ENCODE measurements at regions not wholly inside any gene's neighbourhood (a gene's known extent, or its start where the extent isn't known, plus 50 kb on each side); places are given as distances from the start of the nearest gene placed in this dataset.

DNA sequence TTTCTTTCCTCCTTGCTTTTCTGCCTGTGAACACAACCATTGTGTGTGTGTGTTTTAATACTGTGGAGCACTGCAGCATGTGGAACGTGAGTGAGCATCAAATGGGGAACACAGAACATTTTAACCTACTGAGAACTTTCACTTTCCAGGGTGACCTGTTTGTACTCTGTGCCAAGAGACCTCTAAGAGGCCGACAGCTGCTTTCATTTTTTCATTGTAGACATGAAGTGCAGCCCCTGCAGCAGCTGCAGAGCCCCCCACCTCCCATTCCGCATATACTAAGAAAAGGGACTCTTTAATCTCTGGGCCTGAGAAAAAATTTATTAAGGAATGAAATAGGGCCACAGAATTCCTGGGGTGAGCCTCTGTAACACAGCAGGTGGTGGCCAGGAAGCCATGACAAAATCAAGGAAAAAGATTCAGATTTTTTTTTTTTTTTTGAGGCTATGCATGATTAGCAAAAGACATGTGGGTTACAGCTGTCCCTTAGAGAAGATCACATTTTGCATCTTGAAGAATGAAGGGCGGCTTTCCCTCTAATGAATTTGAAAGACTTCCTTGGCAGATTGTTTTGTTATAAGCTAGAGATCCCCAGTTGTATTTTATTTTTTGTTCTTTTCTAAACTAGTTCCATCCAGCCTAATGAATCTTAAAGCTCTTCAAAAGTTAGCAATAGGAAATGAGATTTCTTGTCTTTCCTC is 503.4 kb downstream of the CD109 start:
- Histone ChIP-seq H3K4me3 (ENCODE audit: low read length) (no peak overlapping the region), H3K36me3 (ENCODE audit: insufficient read depth, low read length) (no peaks in the 10 kb centered on the region), H2AFZ (ENCODE audit: low read depth, low read length) (no peak overlapping the region), H3K9ac (ENCODE audit: low read length) (no peak overlapping the region), H3K9me2 (ENCODE audit: insufficient read depth, low read length) (no peaks in the 10 kb centered on the region), H4K20me1 (ENCODE audit: insufficient read depth) (no peaks in the 10 kb centered on the region), H3F3A (ENCODE audit: insufficient read depth, low read length, poor library complexity, severe bottlenecking) (no peaks in the 10 kb centered on the region), H3K27me3 (ENCODE audit: insufficient read depth, low read depth, low read length) (no peaks in the 10 kb centered on the region), H3K27ac (ENCODE audit: low read length) (no peak overlapping the region), H3K4me2 (ENCODE audit: low read length) (no peak overlapping the region), H3K9me3 (ENCODE audit: low read length) (no peaks in the 10 kb centered on the region), H3K79me2 (replicated peaks; ENCODE audit: insufficient read depth, low read length) (no peaks in the 10 kb centered on the region)
- TF ChIP-seq SMC3 (conservative IDR thresholded peaks at IDR 0.05; ENCODE audit: poor library complexity) (no peak), CTCF (IDR thresholded peaks at IDR 0.05; ENCODE audit: poor library complexity, severe bottlenecking) (no peak), EP300 (conservative IDR thresholded peaks at IDR 0.05; ENCODE audit: poor library complexity, severe bottlenecking) (no peak), RAD21 (conservative IDR thresholded peaks at IDR 0.05) (no peak), MXI1 (conservative IDR thresholded peaks at IDR 0.05; ENCODE audit: poor library complexity, severe bottlenecking) (no peak), EZH2 (IDR thresholded peaks at IDR 0.05; ENCODE audit: borderline replicate concordance, insufficient read depth, low read length, poor library complexity, severe bottlenecking) (no peak), TAF1 (IDR thresholded peaks at IDR 0.05; ENCODE audit: low read depth) (no peak), POLR2AphosphoS5 (IDR thresholded peaks at IDR 0.05) (no peak)
- TF ChIP-seq, protein P1, sequence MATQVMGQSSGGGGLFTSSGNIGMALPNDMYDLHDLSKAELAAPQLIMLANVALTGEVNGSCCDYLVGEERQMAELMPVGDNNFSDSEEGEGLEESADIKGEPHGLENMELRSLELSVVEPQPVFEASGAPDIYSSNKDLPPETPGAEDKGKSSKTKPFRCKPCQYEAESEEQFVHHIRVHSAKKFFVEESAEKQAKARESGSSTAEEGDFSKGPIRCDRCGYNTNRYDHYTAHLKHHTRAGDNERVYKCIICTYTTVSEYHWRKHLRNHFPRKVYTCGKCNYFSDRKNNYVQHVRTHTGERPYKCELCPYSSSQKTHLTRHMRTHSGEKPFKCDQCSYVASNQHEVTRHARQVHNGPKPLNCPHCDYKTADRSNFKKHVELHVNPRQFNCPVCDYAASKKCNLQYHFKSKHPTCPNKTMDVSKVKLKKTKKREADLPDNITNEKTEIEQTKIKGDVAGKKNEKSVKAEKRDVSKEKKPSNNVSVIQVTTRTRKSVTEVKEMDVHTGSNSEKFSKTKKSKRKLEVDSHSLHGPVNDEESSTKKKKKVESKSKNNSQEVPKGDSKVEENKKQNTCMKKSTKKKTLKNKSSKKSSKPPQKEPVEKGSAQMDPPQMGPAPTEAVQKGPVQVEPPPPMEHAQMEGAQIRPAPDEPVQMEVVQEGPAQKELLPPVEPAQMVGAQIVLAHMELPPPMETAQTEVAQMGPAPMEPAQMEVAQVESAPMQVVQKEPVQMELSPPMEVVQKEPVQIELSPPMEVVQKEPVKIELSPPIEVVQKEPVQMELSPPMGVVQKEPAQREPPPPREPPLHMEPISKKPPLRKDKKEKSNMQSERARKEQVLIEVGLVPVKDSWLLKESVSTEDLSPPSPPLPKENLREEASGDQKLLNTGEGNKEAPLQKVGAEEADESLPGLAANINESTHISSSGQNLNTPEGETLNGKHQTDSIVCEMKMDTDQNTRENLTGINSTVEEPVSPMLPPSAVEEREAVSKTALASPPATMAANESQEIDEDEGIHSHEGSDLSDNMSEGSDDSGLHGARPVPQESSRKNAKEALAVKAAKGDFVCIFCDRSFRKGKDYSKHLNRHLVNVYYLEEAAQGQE (IDR thresholded peaks at IDR 0.05; ENCODE audit: borderline replicate concordance) = no peak

GRCh38 chr6:74197310-74197709 is 501.3 kb downstream of the CD109 start:
- Histone ChIP-seq H3K4me2 (ENCODE audit: low read length) (no peak overlapping the region), H3K9me2 (ENCODE audit: insufficient read depth, low read length) (no peaks in the 10 kb centered on the region), H3K9me3 (ENCODE audit: low read length) (no peaks in the 10 kb centered on the region), H3K79me2 (replicated peaks; ENCODE audit: insufficient read depth, low read length) (no peaks in the 10 kb centered on the region), H3K27me3 (ENCODE audit: insufficient read depth, low read depth, low read length) (no peaks in the 10 kb centered on the region), H3K27ac (ENCODE audit: low read length) (no peak overlapping the region), H3K36me3 (ENCODE audit: insufficient read depth, low read length) (no peaks in the 10 kb centered on the region), H3K4me3 (ENCODE audit: low read length) (no peak overlapping the region), H3F3A (ENCODE audit: insufficient read depth, low read length, poor library complexity, severe bottlenecking) (no peaks in the 10 kb centered on the region), H2AFZ (ENCODE audit: low read depth, low read length) (no peak overlapping the region), H4K20me1 (ENCODE audit: insufficient read depth) (no peaks in the 10 kb centered on the region), H3K9ac (ENCODE audit: low read length) (no peak overlapping the region)
- TF ChIP-seq CTCF (IDR thresholded peaks at IDR 0.05; ENCODE audit: poor library complexity, severe bottlenecking) = no peak
- TF ChIP-seq, protein P1 (IDR thresholded peaks at IDR 0.05; ENCODE audit: borderline replicate concordance) = no peak
- no peak for TF ChIP-seq MXI1 (conservative IDR thresholded peaks at IDR 0.05; ENCODE audit: poor library complexity, severe bottlenecking)
- TF ChIP-seq TAF1 (IDR thresholded peaks at IDR 0.05; ENCODE audit: low read depth) = no peak
- TF ChIP-seq RAD21 (conservative IDR thresholded peaks at IDR 0.05) = no peak
- no peak for TF ChIP-seq EZH2 (IDR thresholded peaks at IDR 0.05; ENCODE audit: borderline replicate concordance, insufficient read depth, low read length, poor library complexity, severe bottlenecking)
- no peak for TF ChIP-seq POLR2AphosphoS5 (IDR thresholded peaks at IDR 0.05)
- no peak for TF ChIP-seq EP300 (conservative IDR thresholded peaks at IDR 0.05; ENCODE audit: poor library complexity, severe bottlenecking)
- TF ChIP-seq SMC3 (conservative IDR thresholded peaks at IDR 0.05; ENCODE audit: poor library complexity) = no peak

All from neural cell (in vitro differentiated cells).